ENCODE measurements at regions not wholly inside any gene's neighbourhood (a gene's known extent, or its start where the extent isn't known, plus 50 kb on each side); places are given as distances from the start of the nearest gene placed in this dataset.

DNA sequence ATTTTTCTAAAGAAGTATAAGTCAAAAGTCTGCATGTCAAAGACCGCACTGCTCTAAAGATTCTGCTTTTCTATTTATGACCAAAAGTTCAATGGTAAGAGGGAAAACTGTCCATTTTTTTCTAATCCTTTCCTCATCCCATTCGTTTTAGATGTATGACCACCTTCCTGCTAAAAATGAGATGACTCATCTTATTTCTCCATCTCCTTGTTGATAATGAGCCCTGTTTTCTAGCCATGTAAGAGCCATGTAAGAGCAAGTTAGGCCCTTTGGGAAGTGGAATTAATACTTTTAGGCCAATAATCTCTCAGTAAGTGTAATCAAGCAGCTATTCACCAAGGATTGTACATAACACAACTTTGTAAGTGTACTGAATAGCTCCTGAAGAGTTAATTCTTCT, 475.6 kb upstream of the B3GALT2 start:
- TF ChIP-seq, protein P1, sequence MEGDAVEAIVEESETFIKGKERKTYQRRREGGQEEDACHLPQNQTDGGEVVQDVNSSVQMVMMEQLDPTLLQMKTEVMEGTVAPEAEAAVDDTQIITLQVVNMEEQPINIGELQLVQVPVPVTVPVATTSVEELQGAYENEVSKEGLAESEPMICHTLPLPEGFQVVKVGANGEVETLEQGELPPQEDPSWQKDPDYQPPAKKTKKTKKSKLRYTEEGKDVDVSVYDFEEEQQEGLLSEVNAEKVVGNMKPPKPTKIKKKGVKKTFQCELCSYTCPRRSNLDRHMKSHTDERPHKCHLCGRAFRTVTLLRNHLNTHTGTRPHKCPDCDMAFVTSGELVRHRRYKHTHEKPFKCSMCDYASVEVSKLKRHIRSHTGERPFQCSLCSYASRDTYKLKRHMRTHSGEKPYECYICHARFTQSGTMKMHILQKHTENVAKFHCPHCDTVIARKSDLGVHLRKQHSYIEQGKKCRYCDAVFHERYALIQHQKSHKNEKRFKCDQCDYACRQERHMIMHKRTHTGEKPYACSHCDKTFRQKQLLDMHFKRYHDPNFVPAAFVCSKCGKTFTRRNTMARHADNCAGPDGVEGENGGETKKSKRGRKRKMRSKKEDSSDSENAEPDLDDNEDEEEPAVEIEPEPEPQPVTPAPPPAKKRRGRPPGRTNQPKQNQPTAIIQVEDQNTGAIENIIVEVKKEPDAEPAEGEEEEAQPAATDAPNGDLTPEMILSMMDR (conservative IDR thresholded peaks at IDR 0.05; ENCODE audit: control insufficient read depth, insufficient read depth, low read depth, low read length) = no peak
- no peak for DNase-seq (ENCODE audit: low read depth)
- no peak overlapping the region for H3K4me3 ChIP-seq (ENCODE audit: control insufficient read depth, low read depth, low read length)

DNA sequence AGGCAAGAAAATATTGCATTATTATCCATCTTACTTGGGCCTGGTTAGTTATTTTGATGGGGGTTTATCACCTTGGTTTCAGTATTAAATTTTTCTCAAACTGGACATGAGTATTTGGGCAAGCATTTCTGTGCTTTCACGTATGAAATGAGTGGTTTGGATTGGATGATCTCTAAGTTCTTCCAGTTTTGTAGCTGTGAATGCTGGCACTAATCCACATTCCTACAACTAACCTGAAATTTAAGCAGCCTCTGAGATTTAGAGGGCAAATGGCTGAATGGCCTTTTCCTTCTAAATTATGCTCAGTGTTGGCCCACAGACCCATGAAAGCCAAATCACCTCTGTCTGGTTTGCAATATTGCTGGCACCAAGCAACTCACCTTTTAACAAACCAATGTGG, 475.0 kb upstream of the B3GALT2 start:
- no peak overlapping the region for H3K4me3 ChIP-seq (ENCODE audit: control insufficient read depth, low read depth, low read length)
- TF ChIP-seq, protein P1 (conservative IDR thresholded peaks at IDR 0.05; ENCODE audit: control insufficient read depth, insufficient read depth, low read depth, low read length) = no peak

DNA sequence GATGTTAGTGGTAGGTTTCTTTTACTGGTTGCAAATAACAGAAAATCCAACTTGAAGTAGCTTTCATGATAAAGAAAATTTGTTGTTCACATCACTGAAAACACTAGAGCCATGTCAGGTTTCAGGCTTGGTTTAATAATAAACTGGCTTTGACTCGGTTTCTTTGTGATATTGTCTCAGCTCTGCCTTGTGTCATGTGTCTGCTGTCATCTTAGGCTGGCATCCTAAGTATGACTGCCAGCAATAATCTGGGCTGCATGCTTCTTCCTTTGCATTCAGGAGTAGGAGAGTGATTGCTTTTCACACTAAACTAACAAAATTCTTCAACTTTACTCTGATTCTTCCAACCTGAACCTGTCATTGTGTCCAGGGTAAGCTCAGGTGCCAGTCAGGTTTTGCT, 474.0 kb upstream of the B3GALT2 start:
- no peak for DNase-seq (ENCODE audit: low read depth)
- no peak overlapping the region for H3K4me3 ChIP-seq (ENCODE audit: control insufficient read depth, low read depth, low read length)
- TF ChIP-seq, protein P1 (conservative IDR thresholded peaks at IDR 0.05; ENCODE audit: control insufficient read depth, insufficient read depth, low read depth, low read length) = no peak

More for the DNA sequence above, 475.0 kb upstream of the B3GALT2 start:
- no peak for DNase-seq (ENCODE audit: low read depth)

DNA sequence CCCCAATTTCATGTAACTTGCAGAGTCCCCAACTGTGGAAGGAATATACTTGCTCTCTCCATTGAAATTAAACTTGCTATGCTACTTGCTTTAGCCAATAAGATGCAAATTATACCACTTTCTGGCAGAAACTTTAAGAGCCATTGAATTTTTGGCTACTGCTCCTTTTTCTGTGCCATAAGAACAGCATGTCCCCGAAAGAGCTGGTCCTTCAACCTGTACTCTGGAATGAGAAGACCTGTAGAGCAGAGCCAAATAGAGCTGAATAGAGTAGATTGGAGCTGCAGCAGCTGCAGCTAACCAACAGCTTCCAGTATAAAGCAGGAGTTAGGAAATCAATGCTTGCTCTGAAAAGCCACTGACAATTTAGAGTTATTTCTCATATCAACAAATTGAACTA, 472.3 kb upstream of the B3GALT2 start:
- no peak for DNase-seq (ENCODE audit: low read depth)
- TF ChIP-seq, protein P1 (conservative IDR thresholded peaks at IDR 0.05; ENCODE audit: control insufficient read depth, insufficient read depth, low read depth, low read length) = no peak

DNA sequence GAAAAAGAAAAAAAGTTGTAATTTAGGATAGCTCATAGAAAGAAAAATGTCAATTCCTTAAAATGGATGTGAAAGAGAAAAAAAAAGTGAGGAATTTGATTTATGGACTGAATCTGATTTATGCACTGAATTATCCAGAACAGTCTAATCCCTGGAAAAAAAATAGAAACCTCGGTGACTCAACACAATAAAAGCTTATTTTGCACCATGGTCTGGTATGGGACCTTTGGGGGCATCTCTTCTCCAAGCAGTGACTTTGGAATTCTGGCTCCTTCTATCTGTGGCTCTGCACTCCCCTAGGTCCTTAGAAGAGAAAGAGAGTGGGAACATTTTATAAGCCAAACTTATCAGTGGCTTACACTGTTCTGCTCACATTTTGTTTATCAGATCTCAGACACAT, 471.7 kb upstream of the B3GALT2 start:
- H3K4me3 ChIP-seq (ENCODE audit: control insufficient read depth, low read depth, low read length) = no peak overlapping the region
- DNase-seq (ENCODE audit: low read depth) = no peak
- TF ChIP-seq, protein P1 (conservative IDR thresholded peaks at IDR 0.05; ENCODE audit: control insufficient read depth, insufficient read depth, low read depth, low read length) = no peak

More for the DNA sequence above, 472.3 kb upstream of the B3GALT2 start:
- H3K4me3 ChIP-seq (ENCODE audit: control insufficient read depth, low read depth, low read length) = no peak overlapping the region

DNA sequence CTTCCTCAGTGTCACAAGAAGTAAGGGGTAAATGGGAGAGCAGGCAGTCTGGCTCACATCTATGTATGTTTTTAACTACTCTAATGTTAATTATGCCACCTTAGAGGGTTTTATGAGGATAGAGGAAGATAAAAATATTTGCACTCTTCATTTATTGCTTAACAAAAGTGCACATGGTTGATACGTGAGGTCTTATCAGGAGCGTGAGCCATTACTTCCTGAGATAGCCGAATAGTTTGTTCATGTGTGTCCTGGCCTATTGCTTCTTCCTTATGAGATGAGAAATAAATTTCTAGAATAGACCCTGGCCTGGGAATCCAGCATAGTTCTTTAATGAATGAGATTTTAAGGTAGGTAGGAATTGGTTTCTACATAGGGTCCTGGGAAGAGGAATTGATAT, 471.1 kb upstream of the B3GALT2 start:
- no peak for DNase-seq (ENCODE audit: low read depth)
- H3K4me3 ChIP-seq (ENCODE audit: control insufficient read depth, low read depth, low read length) = no peak overlapping the region
- TF ChIP-seq, protein P1 (conservative IDR thresholded peaks at IDR 0.05; ENCODE audit: control insufficient read depth, insufficient read depth, low read depth, low read length) = no peak

DNA sequence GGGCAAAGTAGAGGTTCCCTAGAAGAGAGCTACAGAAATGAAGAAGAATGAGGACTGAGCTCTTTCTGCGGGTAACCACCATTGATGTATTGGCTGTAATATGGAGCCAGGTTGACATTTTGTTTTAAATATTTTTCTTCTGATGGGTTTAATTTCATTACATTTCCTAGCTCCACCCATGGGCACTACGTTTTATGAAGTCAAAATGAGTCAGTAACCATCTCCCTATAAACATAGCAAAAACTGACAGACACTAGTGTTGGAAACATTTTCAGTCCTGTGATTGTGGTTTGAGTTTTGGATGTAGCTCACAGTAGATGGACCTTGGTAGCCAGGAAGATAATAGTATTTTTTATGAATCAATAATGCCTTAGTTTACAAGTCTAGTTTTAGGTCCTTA, 470.4 kb upstream of the B3GALT2 start:
- DNase-seq (ENCODE audit: low read depth) = no peak
- no peak overlapping the region for H3K4me3 ChIP-seq (ENCODE audit: control insufficient read depth, low read depth, low read length)
- TF ChIP-seq, protein P1 (conservative IDR thresholded peaks at IDR 0.05; ENCODE audit: control insufficient read depth, insufficient read depth, low read depth, low read length) = no peak
